Right atrium auricular region (tissue), 2 donors: ENCODE measurements at regions not wholly inside any gene's neighbourhood (a gene's known extent, or its start where the extent isn't known, plus 50 kb on each side); places are given as distances from the start of the nearest gene placed in this dataset.

Source experiments
- DNase-seq: peaks from one replicate; pipeline ENCODE4 v3.0.0-alpha.2; 2019; ENCODE audit warnings: low spot score
- H3K27ac ChIP-seq, 2 donors: fragments of 200-600 bp; sonication (generic); 1 replicate in 1 of 2; 2 replicates in 1 of 2; pipeline ENCODE4 v1.5.1; 2016 to 2019
- H3K27me3 ChIP-seq, 2 donors: fragments of 200-600 bp; sonication (generic); one replicate each; pipeline versions ENCODE4 v1.5.1 to v1.6.0; 2017 to 2019
- H3K36me3 ChIP-seq: fragments of 200-600 bp; sonication (generic); one replicate; pipeline ENCODE4 v1.5.1; 2016
- H3K4me1 ChIP-seq, 2 donors: fragments of 200-600 bp; sonication (generic); one replicate each; pipeline versions ENCODE4 v1.5.1 to v1.6.0; 2017 to 2019
- H3K4me3 ChIP-seq, 2 donors: fragments of 200-600 bp; sonication (generic); 1 replicate in 1 of 2; 2 replicates in 1 of 2; pipeline ENCODE4 v1.5.1; 2017 to 2019; ENCODE audit warnings: mild to moderate bottlenecking in 1 of 2, moderate library complexity in 1 of 2
- H3K9me3 ChIP-seq, 2 donors: fragments of 200-600 bp; sonication (generic); one replicate each; pipeline ENCODE4 v1.5.1; 2019
- CTCF ChIP-seq, 2 donors: fragments of 200-600 bp; sonication (generic); IDR thresholded peaks; one replicate each; pipeline ENCODE4 v1.5.1; 2019; ENCODE audit warnings: antibody characterized with exemption in 2 of 2

GRCh38 chr5:18489703-18490102 is 855.4 kb downstream of the TAF11L14 start:
- DNase-seq = no peak
- H3K9me3 ChIP-seq = no peaks in the 10 kb centered on the region
- no peak overlapping the region for H3K4me3 ChIP-seq
- H3K36me3 ChIP-seq = no peaks in the 10 kb centered on the region
- no peak overlapping the region for H3K27ac ChIP-seq
- TF ChIP-seq CTCF (IDR thresholded peaks at IDR 0.05) = no peak
- H3K27me3 ChIP-seq = no peaks in the 10 kb centered on the region
- no peaks in the 10 kb centered on the region for H3K4me1 ChIP-seq

- Histone ChIP-seq H3K27me3 (no peaks in the 10 kb centered on the region), H3K27ac (no peak overlapping the region), H3K36me3 (no peaks in the 10 kb centered on the region), H3K9me3 (no peaks in the 10 kb centered on the region), H3K4me1 (no peaks in the 10 kb centered on the region), H3K4me3 (no peak overlapping the region)
- TF ChIP-seq CTCF (IDR thresholded peaks at IDR 0.05) = no peak
- DNase-seq = no peak
Observed at GRCh38 chr5:18491349-18491748, 857.1 kb downstream of the TAF11L14 start.

GRCh38 chr5:18495157-18495556 is 860.9 kb downstream of the TAF11L14 start:
- Histone ChIP-seq H3K4me1 (no peaks in the 10 kb centered on the region), H3K27ac (no peak overlapping the region), H3K36me3 (no peaks in the 10 kb centered on the region), H3K9me3 (peaks cover 0 to 4% of the 10 kb centered on the region in 2 donors), H3K4me3 (no peak overlapping the region), H3K27me3 (no peaks in the 10 kb centered on the region)
- no peak for DNase-seq
- TF ChIP-seq CTCF (IDR thresholded peaks at IDR 0.05) = no peak

DNA sequence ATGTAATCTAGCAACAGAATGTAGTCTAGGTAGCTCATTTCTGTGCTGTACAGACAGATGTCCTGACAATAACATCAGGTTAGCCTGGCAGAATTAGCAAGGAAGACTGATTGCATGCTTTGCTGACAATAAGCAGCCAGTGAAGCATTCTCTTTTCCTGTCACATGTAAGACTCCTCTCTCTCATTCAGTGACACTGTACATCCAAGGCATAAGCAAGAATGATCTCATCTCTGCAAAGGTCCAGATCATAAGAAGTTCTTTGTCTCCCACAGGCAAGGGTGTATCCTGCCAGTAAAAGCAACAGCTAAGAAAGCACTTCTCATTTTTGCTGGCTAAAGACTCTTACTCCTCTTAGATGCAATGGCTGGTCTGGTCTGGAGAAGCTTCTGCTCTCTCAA is 861.8 kb downstream of the TAF11L14 start:
- no peaks in the 10 kb centered on the region for H3K27me3 ChIP-seq
- no peak overlapping the region for H3K4me3 ChIP-seq
- H3K27ac ChIP-seq = no peak overlapping the region
- TF ChIP-seq CTCF (IDR thresholded peaks at IDR 0.05) = no peak
- DNase-seq = no peak
- no peaks in the 10 kb centered on the region for H3K36me3 ChIP-seq
- H3K9me3 ChIP-seq = peaks cover 0 to 4% of the 10 kb centered on the region in 2 donors
- H3K4me1 ChIP-seq = no peaks in the 10 kb centered on the region

DNA sequence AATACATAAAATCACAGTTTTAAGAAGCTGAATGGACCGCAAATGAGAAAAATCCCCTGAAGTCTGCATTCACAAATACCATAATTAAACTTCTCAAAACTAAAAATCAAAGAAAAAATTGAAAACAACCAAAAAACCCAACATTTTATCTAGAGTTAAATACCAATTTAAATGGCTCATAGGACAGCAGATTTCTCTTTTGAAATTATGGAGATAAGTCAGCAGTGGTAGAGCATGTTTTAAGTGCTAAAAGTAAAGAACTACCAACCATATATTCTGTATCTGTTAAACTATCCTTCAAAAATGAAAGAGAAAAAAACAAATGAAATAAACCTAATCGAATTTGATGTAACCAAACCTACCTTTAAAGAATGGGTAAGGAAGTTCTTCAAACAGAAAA is 862.8 kb downstream of the TAF11L14 start:
- no peak for TF ChIP-seq CTCF (IDR thresholded peaks at IDR 0.05)
- Histone ChIP-seq H3K27ac (no peak overlapping the region), H3K36me3 (no peaks in the 10 kb centered on the region), H3K27me3 (no peaks in the 10 kb centered on the region), H3K4me3 (no peak overlapping the region), H3K4me1 (no peaks in the 10 kb centered on the region), H3K9me3 (peaks cover 0 to 4% of the 10 kb centered on the region in 2 donors)
- no peak for DNase-seq

DNA sequence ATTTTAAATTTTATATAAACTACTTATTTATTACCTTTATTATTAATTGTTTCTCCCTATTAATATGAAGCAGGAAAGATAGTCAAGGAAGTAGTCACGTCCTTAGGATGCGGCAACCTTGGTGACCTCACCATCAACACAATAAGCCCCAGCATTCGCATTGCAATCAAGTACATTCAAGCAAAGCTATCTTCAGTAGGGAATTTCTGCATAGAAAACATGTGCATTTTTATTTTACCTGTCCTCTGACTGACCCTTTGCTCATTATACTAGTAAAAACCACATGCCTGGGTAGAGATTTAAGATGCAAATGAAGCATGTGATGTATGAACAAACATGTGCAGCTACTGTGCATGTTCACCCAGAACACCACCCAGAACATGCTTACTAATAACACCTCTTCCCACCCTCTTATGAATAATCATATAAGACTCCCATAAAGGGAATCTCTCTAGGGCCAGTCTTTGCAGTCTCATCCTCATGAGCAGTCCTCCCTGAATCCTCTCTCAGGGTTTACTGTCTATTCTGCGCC is 869.6 kb downstream of the TAF11L14 start:
- no peak for TF ChIP-seq CTCF (IDR thresholded peaks at IDR 0.05)
- H3K4me3 ChIP-seq = no peak overlapping the region
- H3K4me1 ChIP-seq = no peaks in the 10 kb centered on the region
- H3K27ac ChIP-seq = no peak overlapping the region
- no peaks in the 10 kb centered on the region for H3K27me3 ChIP-seq
- DNase-seq = no peak
- H3K36me3 ChIP-seq = no peaks in the 10 kb centered on the region
- H3K9me3 ChIP-seq = no peaks in the 10 kb centered on the region
